H1 (cell line): ENCODE measurements at regions not wholly inside any gene's neighbourhood (a gene's known extent, or its start where the extent isn't known, plus 50 kb on each side); places are given as distances from the start of the nearest gene placed in this dataset.

Source experiments
- CTCF ChIA-PET: fragments of 300-600 bp; sonication (Branson Sonifier 250); formaldehyde crosslinking; loops from one replicate; lab custom pipeline; 2021; ENCODE audit not compliant: partially characterized antibody; lab: Charles Lee
- POLR2A ChIA-PET: fragments of 300-600 bp; sonication (Branson Sonifier 250); formaldehyde crosslinking; loops from one replicate; lab custom pipeline; 2021; ENCODE audit warnings: inconsistent platforms; ENCODE audit not compliant: partially characterized antibody; lab: Charles Lee
- DNase-seq, 2 experiments: peaks; one replicate each; pipeline versions ENCODE4 v3.0.0 to v3.0.0-alpha.2; 2010 to 2022; ENCODE audit warnings: low spot score in 2 of 2, low read depth in 1 of 2, mixed read lengths in 1 of 2
- FAIRE-seq: peaks from 2 replicates; lab custom pipeline; 2011; peaks lifted over from hg19 to GRCh38; lab: Jason Lieb, UNC
- H2AFZ ChIP-seq: 2 replicates; pipeline ENCODE4 v1.8.1; 2012; ENCODE audit warnings: low read length, inconsistent platforms
- H2AK5ac ChIP-seq: 2 replicates; pipeline ENCODE4 v1.6.1; 2013; ENCODE audit warnings: low read depth, low read length
- H2BK120ac ChIP-seq: replicated peaks from 2 replicates; pipeline ENCODE3; 2013; ENCODE audit warnings: low read depth, low read length, inconsistent platforms
- H2BK12ac ChIP-seq: 2 replicates; pipeline ENCODE4 v1.6.1; 2013; ENCODE audit warnings: low read depth, low read length
- H2BK15ac ChIP-seq: 2 replicates; pipeline ENCODE4 v1.6.1; 2013; ENCODE audit warnings: low read length
- H2BK20ac ChIP-seq: 2 replicates; pipeline ENCODE4 v1.6.1; 2013; ENCODE audit warnings: low read length
- H2BK5ac ChIP-seq: 2 replicates; pipeline ENCODE4 v1.6.1; 2013; ENCODE audit warnings: low read depth, low read length
- H3K14ac ChIP-seq: 2 replicates; pipeline ENCODE4 v1.6.1; 2013; ENCODE audit warnings: inconsistent platforms; ENCODE audit not compliant: insufficient read length
- H3K18ac ChIP-seq: 2 replicates; pipeline ENCODE4 v1.6.1; 2013; ENCODE audit warnings: low read length; ENCODE audit errors: extremely low read depth
- H3K23ac ChIP-seq: 2 replicates; pipeline ENCODE4 v1.6.1; 2013; ENCODE audit warnings: inconsistent platforms; ENCODE audit not compliant: insufficient read length
- H3K23me2 ChIP-seq: 2 replicates; pipeline ENCODE4 v1.6.1; 2013; ENCODE audit warnings: low read depth, low read length
- H3K27ac ChIP-seq: 2 replicates; pipeline ENCODE4 v1.6.1; 2011; ENCODE audit warnings: low read depth, low read length, inconsistent platforms
- H3K27me3 ChIP-seq, 4 experiments: replicated peaks in 1 of 4; 1 replicate in 1 of 4; 2 replicates in 3 of 4; pipeline versions ENCODE4 v1.6.1 to v1.8.1; 2011 to 2013; ENCODE audit warnings: low read length in 3 of 4, mild to moderate bottlenecking in 3 of 4, inconsistent platforms in 2 of 4, mixed read lengths in 2 of 4, moderate library complexity in 1 of 4; ENCODE audit not compliant: control insufficient read depth in 3 of 4, insufficient read depth in 3 of 4; ENCODE audit errors: extremely low read depth in 1 of 4
- H3K36me3 ChIP-seq, 4 experiments: 2 replicates each; pipeline versions ENCODE4 v1.6.1 to v1.8.1; 2011 to 2013; ENCODE audit warnings: mild to moderate bottlenecking in 4 of 4, low read length in 3 of 4, moderate library complexity in 2 of 4, control low read depth in 1 of 4, inconsistent platforms in 1 of 4; ENCODE audit not compliant: insufficient read depth in 4 of 4, control insufficient read depth in 2 of 4
- H3K4ac ChIP-seq: replicated peaks from 2 replicates; pipeline ENCODE3; 2013; ENCODE audit warnings: low read length, low read depth, mixed read lengths, inconsistent platforms; ENCODE audit not compliant: insufficient read length
- H3K4me1 ChIP-seq, 4 experiments: replicated peaks in 1 of 4; 1 replicate in 1 of 4; 2 replicates in 3 of 4; pipeline versions ENCODE4 v1.6.1 to v1.8.1; 2011 to 2013; ENCODE audit warnings: low read length in 3 of 4, inconsistent platforms in 2 of 4, mixed read lengths in 1 of 4; ENCODE audit not compliant: insufficient read depth in 4 of 4, control insufficient read depth in 3 of 4
- H3K4me2 ChIP-seq, 2 experiments: 2 replicates each; pipeline versions ENCODE4 v1.6.1 to v1.8.1; 2011 to 2013; ENCODE audit warnings: low read depth in 2 of 2, low read length in 2 of 2, control low read depth in 1 of 2, inconsistent platforms in 1 of 2, mild to moderate bottlenecking in 1 of 2; ENCODE audit not compliant: insufficient read depth in 1 of 2
- H3K4me3 ChIP-seq, 4 experiments: fragments of 200-600, 300-600 bp in 1 of 4; sonication (generic), shearing (Covaris generic), sonication (Bioruptor Twin) in 1 of 4; 2 replicates each; pipeline versions ENCODE4 v1.5.1 to v1.8.1; 2011 to 2016; ENCODE audit warnings: low read length in 4 of 4, low read depth in 3 of 4, control low read depth in 2 of 4, inconsistent platforms in 2 of 4, mild to moderate bottlenecking in 2 of 4, mixed read lengths in 1 of 4, moderate library complexity in 1 of 4; ENCODE audit not compliant: insufficient read depth in 2 of 4; ENCODE audit errors: extremely low read depth in 1 of 4
- H3K56ac ChIP-seq: replicated peaks from 2 replicates; pipeline ENCODE3; 2013; ENCODE audit warnings: low read depth, mild to moderate bottlenecking, mixed read lengths, low read length, inconsistent platforms; ENCODE audit not compliant: insufficient read length
- H3K79me1 ChIP-seq: 2 replicates; pipeline ENCODE4 v1.6.1; 2013; ENCODE audit warnings: low read depth, low read length, control low read depth
- H3K79me2 ChIP-seq, 2 experiments: 2 replicates each; pipeline versions ENCODE4 v1.6.1 to v1.8.1; 2012 to 2013; ENCODE audit warnings: low read length in 2 of 2, mild to moderate bottlenecking in 2 of 2, inconsistent platforms in 1 of 2; ENCODE audit not compliant: insufficient read depth in 2 of 2, control insufficient read depth in 1 of 2
- H3K9ac ChIP-seq, 4 experiments: replicated peaks in 1 of 4; 1 replicate in 1 of 4; 2 replicates in 3 of 4; pipeline versions ENCODE4 v1.6.1 to v1.8.1; 2011 to 2013; ENCODE audit warnings: low read depth in 3 of 4, low read length in 3 of 4, control low read depth in 2 of 4, mild to moderate bottlenecking in 2 of 4, moderate library complexity in 2 of 4, inconsistent platforms in 1 of 4; ENCODE audit errors: extremely low read depth in 1 of 4
- H3K9me3 ChIP-seq, 2 experiments: 2 replicates each; pipeline versions ENCODE4 v1.6.1 to v1.8.1; 2012 to 2013; ENCODE audit warnings: mild to moderate bottlenecking in 2 of 2, moderate library complexity in 2 of 2, control low read depth in 1 of 2, inconsistent platforms in 1 of 2, low read depth in 1 of 2, low read length in 1 of 2, mixed read lengths in 1 of 2; ENCODE audit not compliant: insufficient read depth in 2 of 2
- H4K20me1 ChIP-seq, 2 experiments: replicated peaks in 1 of 2; 2 replicates each; pipeline versions ENCODE3 to v1.8.1; 2011 to 2013; ENCODE audit warnings: inconsistent platforms in 2 of 2, low read length in 2 of 2, mild to moderate bottlenecking in 1 of 2; ENCODE audit not compliant: insufficient read depth in 2 of 2, control insufficient read depth in 1 of 2
- H4K5ac ChIP-seq: 2 replicates; pipeline ENCODE4 v1.6.1; 2013; ENCODE audit warnings: low read length, low read depth, mixed read lengths, inconsistent platforms; ENCODE audit not compliant: insufficient read length
- H4K8ac ChIP-seq: 2 replicates; pipeline ENCODE4 v1.8.0; 2013; ENCODE audit warnings: mild to moderate bottlenecking, moderate library complexity, low read length, inconsistent platforms; ENCODE audit not compliant: insufficient read depth; ENCODE audit errors: extremely low read depth
- H4K91ac ChIP-seq: replicated peaks from 2 replicates; pipeline ENCODE3; 2013; ENCODE audit warnings: low read length, mixed read lengths, inconsistent platforms; ENCODE audit not compliant: insufficient read length
- CTBP2 ChIP-seq: IDR thresholded peaks from 2 replicates; pipeline ENCODE4 v1.7.0; 2011; ENCODE audit warnings: borderline replicate concordance, mild to moderate bottlenecking, moderate library complexity, mixed read lengths, low read length; ENCODE audit not compliant: insufficient read depth, insufficient read length
- RFX5 ChIP-seq: IDR thresholded peaks from 2 replicates; pipeline ENCODE4 v1.6.1; 2011; ENCODE audit warnings: low read depth, low read length, improper control_type of control experiment, borderline replicate concordance
- WGBS, 2 experiments: shearing (Covaris generic) in 1 of 2; methylation state at CpG; one replicate each; pipeline versions ENCODE4 v1.1.6 to v1.1.7; 2013 to 2015; ENCODE audit warnings: low lambda C conversion rate in 2 of 2, mixed read lengths in 2 of 2, inconsistent platforms in 1 of 2, low coverage in 1 of 2, missing lambda C conversion rate in 1 of 2; ENCODE audit not compliant: insufficient replicate concordance in 2 of 2, insufficient coverage in 1 of 2, insufficient read length in 1 of 2; ENCODE audit errors: extremely low coverage in 1 of 2, missing lambda C conversion rate in 1 of 2; 5-methylcytosine and 5-hydroxymethylcytosine counted together

DNA sequence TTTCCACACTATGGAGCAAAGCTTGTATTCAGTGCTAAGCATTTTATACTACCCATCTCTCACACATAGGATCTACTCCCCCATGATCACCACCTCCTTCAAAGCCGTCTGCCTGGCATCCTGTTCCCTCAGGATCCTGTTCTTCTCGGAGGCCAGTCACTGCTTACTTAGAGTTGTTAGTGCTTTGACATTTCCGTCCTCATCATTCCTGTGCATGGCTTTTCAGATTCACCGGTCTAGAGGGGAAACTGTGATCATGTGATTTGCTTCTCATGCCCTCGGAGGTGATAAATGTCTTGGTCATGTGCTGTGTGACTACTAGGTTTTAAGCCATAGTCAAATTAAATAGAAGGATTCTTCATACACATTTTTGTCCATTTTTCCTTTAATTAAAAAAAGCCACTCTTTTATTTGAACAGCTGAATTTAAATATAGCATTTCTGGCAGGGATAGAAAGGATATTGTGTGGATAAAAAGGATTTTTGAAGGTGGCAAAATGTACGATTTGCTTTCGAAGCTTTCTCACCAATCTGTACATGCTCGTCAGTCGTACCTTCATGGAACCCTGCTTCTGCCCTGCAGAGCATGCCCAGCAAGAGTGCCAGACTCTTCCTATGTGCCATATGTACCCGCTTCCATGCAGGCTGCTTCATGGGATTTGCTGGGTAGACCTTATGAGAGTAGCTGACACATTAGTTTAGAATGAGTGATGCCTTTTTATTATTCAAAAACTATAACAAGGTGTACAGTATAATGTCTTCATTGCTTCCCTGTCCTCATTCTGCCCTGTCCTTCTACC is 53.3 kb downstream of the BMAL2 start:
- no peak overlapping the region for H3K56ac ChIP-seq
- H3K4me2 ChIP-seq = no peak overlapping the region
- no peaks in the 10 kb centered on the region for H3K9me3 ChIP-seq
- H2BK120ac ChIP-seq = no peak overlapping the region
- FAIRE-seq (no peak), DNase-seq (no peak)
- ChIA-PET POLR2A (no interaction called here), CTCF (interaction anchor here (0.7 to 4.5 kb wide), 8 partner anchors 8 to 317 kb away, joined by 3 to 27 read pairs (median 4); no protein-coding TSS in a partner anchor)
- no peak overlapping the region for H2AFZ ChIP-seq
- H2AK5ac ChIP-seq = no peak overlapping the region
- no peak overlapping the region for H3K14ac ChIP-seq
- no peaks in the 10 kb centered on the region for H3K23me2 ChIP-seq
- no peak overlapping the region for H2BK5ac ChIP-seq
- H2BK15ac ChIP-seq = no peak overlapping the region
- no peak overlapping the region for H4K91ac ChIP-seq
- H2BK20ac ChIP-seq = no peak overlapping the region
- no peaks in the 10 kb centered on the region; the same call in 1 of the 2 replicates for H3K79me1 ChIP-seq
- no peak overlapping the region for H4K5ac ChIP-seq
- peaks cover 0 to 6% (median 0%) of the 10 kb centered on the region in 4 experiments; a peak in 4 of 8 replicates for H3K36me3 ChIP-seq
- no peak overlapping the region for H4K8ac ChIP-seq
- H3K4me3 ChIP-seq = no peak overlapping the region
- no peak overlapping the region for H3K27ac ChIP-seq
- no peak overlapping the region for H3K23ac ChIP-seq
- no peaks in the 10 kb centered on the region for H3K4me1 ChIP-seq
- H3K4ac ChIP-seq = no peak overlapping the region
- H3K27me3 ChIP-seq = no peaks in the 10 kb centered on the region
- no peak overlapping the region for H3K9ac ChIP-seq
- no peak overlapping the region for H2BK12ac ChIP-seq
- 89% methylated on average over 10 of the region's 10 CpGs; no CpG with 5 or more reads in 1 of the 2 experiments for WGBS, 2 experiments
- H3K18ac ChIP-seq = no peak overlapping the region
- no peaks in the 10 kb centered on the region for H3K79me2 ChIP-seq
- no peaks in the 10 kb centered on the region for H4K20me1 ChIP-seq
- TF ChIP-seq RFX5 (no peak), CTBP2 (no peak)
